HG03139 (cell line): ENCODE measurements at regions not wholly inside any gene's neighbourhood (a gene's known extent, or its start where the extent isn't known, plus 50 kb on each side); places are given as distances from the start of the nearest gene placed in this dataset.

Experiments
- ATAC-seq: cut with Tn5 transposase; IDR thresholded peaks from one replicate; pipeline ENCODE4 v1.9.1; 2021; ENCODE audit not compliant: unreplicated experiment

DNA sequence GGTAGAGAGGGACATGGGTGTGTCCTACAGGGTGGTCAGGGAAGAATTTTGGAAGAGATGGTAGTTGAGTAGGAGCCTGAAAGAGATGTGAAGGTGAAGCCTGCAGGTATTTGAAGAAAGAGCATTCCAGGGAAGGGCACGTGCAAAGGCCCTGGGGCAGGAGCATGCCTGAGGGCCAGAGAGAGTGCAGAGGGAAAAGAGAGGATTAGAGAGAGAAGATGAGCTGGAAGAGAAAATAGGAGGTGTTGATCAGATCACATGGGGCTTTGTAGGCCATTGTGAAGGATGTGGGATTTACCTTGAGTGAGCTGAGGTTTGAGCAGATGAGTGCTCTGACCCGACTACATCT, 455.0 kb downstream of the HAPSTR1 start:
- no peak for ATAC-seq

DNA sequence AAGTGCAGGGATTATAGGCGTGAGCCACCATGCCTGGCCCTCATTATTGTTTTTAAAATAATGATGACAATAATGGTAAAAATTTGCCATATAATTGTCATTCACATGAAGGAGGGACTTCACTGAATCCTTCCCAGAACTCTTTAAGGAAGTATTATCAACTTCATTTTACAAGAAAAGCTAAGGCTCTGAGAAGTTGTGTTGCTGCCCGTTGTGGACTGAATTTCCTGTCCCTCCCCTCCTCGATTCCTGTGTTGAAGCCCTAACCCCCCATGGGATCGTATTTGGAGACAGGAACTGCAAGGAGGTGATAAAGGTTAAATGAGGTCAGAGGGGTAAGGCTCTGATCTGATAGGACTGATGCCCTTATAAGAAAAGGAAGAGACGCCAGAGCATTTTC, 458.0 kb downstream of the HAPSTR1 start:
- no peak for ATAC-seq

DNA sequence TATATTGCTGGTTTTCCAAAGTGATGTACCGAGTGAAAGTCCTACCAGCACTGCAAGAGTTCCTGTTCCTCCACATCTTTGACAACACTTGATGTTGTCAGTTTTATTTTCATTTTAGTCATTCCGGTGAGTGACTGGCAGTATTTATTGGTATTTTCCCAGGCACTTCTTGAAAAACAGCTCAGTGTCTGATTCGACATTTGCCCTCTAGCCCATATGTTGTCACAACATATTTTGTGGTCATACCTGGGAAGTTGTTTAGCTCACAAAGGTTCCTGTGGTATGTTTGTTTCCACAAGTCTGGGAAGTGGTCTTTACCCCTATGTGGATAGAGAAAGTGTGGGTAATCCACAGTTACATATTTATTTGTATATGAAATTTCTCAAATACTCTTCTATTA, 463.6 kb downstream of the HAPSTR1 start:
- ATAC-seq: no peak

DNA sequence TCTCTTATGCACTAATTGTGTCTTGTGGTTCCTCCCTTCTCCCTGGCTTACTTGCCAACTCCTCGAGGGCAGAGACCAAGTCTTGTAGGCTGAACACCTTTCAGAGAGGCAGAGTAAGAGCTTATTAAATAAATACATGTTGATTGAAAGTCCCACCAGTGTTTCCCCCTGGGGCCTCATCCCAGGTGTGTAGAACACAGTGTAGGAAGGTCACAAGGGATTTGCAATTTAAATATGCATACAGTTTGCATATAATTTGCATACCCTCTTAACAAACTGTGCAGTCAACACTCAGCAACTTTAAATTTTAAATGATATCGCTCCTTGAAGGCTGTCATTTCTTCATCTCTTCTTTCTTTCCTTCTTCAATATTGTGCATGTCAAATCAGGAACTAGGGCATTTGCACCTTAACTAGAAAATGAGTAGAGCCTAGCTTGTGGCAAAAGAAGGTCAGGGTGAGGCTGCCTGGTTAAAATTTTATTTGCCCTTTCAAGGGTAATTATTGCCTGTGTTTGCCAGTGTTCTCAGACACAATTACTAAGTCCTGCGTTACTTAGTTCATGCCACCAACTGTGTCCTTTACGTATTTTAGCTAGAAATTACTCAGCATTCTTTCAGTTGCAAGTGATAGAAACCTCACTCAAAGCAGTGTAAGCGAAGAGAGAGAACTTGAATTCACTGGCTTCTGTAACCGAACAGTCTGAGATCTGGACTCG, 465.7 kb downstream of the HAPSTR1 start:
- no peak for ATAC-seq

DNA sequence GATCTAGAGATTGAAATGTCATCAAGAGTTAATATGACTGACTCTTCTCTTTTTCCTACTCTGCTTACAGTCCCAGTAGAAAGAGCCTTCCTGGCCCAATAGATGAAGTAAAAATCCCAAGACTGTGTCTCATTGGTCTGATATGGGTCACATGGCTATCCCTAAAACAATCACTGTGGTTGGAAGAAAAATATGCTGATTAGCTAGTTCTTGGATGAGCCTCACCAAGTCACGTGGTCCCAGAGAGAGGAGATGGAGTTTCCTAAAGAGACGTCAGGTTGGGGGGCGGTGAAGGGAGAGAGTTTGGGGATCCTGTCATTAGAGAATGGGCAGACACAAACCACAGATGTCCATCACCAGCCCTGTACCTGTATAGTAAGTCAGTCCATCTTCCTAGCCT, 466.3 kb downstream of the HAPSTR1 start:
- ATAC-seq: no peak

DNA sequence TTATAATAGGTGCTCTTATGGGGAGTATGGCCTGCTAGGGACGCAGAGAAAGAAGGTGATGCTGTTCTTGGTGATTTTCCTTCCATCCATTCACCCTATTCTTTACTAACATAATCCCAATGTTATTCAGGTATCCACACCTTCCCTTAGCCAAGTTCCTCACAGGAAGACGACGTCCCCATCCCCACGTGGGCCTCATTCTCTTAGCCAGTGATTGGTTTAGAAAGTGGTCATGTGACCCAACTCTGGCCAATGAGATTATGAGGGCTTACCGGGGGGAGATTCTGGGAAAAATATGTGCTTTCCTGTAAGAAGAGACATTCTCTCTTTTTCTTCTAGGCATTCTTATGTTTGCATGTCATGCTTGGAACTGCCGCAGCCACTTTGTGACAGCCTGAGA, 474.7 kb downstream of the HAPSTR1 start:
- ATAC-seq: no peak

DNA sequence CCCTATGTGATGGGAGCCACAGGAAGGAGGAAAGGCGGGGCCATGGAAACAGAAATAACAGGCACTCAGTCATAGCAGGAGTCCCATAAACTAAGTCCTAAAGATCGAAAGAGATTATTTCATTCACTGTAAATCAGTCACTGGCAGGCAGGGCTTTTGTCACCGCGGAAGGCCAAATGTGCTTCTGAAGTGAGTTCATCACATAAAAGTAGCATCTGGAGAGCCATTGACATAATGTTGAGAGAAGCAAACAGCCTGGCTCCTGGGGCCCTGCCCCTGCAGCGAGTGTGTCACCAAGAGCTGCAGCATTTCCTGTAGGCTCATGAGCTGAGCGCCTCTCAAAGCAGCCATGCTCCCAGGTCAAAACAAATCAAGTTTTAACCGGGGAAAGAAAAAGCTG, 476.2 kb downstream of the HAPSTR1 start:
- no peak for ATAC-seq

DNA sequence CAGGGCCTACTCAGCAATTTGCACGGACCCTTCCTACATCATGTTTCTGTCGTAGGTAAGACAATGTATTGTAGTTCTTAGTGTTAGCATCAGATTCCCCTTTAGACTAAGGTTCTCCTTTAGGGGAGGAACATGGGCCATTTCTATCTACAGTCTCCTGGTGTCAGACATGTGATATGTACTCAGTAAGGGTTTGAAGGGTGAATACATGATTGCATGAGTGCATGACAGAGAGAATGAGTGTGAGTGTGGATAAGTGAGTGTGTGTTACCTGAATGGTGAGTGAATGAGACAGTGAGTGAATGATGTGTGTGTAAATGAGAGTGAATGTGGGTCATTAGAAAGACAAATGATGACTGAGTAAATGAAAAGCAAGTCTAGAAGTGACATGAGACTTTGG, 476.8 kb downstream of the HAPSTR1 start:
- ATAC-seq: no peak

DNA sequence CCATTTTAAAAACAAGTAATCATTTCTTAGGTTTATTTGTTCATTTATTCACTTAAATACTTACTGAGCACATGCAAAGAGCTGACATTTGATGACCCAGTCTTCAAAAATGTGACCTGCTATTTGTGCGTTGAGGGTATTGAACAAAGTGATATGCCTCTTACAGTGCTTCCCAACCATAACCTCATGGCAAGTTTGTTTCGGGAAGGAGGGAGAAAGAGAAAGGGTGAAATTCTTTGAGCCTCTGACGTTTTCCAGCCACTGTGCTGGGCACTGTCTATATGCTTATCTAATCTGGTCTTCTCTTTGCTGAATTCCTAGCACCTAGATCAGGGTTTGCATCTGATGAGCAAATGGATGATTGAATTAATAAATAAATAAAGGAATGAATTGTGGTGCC, 479.1 kb downstream of the HAPSTR1 start:
- no peak for ATAC-seq

DNA sequence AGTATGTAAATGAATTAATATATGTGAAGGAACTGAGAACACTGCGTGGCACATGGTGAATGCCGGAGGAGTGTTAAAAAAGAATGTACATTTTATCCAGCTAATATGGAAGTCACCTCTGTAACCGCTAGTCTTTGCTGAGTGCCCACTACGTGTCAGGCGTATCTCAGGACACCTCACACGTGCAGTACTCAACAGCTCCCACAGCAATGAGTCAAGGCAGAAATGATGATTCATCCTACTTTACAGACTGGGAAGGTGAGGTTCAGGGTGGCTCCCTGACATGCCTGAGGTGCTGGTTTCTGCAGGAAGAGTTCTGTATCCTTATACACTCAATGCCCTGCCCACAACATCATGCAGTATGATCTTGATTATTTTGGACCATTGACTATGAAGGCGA, 487.0 kb downstream of the HAPSTR1 start:
- ATAC-seq: no peak

DNA sequence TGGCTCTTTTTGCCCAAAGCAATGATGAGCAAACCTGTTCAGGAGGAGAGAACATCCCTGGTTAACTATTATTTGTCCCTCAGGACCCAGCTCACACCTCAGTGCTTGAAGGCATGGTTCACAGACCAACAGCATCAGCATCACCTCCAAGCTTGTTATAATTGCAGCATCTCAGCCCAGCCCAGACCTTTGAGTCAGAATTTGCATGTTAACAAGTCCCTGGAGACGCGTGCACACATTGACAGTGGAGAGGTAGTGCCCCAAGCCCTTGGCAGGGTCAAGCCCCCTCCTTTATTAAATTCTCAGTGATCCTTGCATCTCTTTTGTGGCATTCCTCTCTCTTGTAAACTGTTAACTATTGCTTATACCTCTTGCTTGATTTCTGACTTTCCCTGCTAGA, 488.6 kb downstream of the HAPSTR1 start:
- no peak for ATAC-seq

DNA sequence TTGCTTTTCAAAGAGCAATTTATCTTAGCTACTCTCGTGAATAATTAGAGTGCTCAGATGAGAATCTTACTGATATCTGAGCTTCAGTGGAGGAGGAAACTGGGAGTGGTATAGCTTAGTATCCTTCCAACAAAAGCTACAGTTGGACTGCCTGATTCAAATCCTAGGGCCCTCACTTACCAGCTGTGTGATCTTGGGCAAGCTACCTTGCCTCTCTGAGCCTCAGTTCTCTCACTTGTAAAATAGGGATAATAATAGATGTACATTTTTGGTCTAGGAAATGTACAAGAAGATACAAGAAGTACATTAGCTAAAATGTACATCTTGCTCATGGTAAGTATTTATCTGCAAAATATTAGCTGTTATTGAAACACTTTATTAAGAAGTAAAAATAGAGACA, 502.0 kb downstream of the HAPSTR1 start:
- no peak for ATAC-seq

DNA sequence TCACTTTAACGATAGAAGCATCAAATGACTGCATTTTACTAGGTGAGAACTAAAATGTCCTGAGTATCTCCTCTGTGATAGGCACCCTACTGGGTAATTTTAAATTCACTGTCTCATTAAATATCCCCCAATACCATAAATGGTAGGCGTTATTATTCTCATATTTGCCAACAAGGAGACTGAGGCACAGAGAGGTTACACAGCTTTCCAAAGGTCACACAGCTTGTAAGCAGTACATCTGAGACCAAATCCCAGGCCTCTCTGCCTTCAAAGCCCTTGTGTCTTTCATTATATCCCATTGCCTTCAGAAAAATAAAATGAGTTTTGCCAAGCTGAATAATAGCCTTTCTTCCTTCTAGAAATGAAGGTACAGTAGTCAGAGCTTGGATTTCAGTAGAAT, 502.6 kb downstream of the HAPSTR1 start:
- ATAC-seq: no peak

DNA sequence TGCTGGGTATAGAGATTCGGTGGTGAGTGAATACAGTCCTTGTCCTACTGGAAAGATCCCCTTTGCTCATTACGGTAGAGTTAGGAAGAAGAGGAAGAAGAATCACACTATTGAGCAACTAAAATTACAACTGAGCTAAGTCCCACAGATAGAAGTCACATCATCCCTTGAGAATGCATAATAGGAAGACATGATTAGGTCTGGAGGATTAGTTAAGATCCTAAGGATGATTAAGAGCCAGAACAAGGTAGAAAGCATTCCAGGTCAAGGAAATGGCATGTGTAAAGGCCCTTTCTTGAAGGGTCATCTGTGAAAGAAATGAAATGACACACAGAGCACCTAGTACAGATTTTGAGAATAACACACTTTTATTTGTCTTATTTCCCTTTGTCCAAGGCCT, 503.5 kb downstream of the HAPSTR1 start:
- ATAC-seq: no peak

DNA sequence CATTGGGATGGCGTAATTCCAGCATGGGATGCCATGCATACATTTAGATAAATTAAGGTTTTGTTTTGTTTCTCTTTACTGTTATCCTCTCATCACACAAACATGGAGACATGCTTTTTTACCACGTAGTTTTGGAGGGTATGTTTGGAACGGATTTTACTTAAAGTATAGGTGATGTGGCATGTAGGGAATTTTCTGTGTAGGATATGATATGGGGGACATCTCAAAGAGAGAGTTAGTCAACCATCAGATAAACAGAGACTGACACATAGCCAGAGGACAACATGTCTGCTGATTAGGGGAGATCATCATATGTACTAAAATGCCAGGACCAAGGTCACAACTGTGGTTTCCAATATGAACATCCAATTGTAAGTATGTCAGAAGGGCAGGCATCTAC, 503.9 kb downstream of the HAPSTR1 start:
- ATAC-seq: no peak

DNA sequence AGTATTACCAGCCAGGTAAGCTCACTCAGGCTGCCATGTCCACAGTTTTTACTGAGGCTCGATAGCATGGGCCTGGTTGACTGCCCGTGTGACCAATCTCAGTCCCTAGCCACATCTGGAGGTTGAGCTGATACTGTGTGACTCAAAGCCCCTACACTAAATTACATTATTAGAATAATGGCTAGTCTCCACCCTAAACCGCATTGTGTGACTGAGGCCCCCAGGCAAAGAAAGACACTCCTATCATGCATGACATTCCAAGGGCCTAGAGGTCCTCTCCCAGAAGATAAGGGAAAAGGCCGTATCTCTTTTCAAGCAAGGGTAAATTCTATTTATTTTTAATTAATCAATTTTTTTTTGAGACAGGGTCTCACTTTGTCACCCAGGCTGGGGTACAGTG, 505.3 kb downstream of the HAPSTR1 start:
- ATAC-seq: no peak

DNA sequence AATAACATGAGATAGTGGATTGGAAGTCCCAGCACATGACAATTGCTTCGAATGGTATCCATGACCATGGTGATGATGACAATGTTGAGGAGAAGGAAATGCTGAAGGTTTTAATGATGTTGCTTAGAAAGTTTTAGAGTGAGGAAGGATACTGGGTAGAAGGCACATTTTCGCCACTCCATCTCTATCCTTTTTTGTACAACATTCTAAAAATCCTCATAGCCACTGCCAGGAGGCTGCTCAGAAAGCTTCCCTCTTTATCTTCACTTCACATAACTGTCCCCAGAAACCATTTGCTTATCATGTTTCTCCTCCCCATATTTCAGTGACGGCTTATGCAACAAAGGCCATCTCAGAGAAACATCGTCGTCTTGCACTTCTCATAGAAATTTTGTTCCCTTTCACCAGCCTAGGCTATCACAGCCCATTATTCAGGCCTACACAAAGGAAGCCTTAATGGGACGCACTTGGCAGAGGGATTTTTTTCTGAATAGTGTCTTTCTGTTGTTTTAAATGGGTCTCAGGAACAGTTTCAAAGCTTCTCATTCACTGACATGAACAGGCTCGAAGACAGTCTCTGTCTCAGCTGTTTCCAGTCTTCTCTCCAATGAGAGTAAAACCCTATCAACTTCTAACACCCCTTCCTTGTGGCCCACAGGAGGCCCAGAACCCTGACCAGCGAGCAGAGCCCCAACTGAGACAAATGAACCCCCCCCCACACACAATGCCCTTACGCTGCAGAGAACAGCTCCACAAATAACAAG, 506.7 kb downstream of the HAPSTR1 start:
- no peak for ATAC-seq

DNA sequence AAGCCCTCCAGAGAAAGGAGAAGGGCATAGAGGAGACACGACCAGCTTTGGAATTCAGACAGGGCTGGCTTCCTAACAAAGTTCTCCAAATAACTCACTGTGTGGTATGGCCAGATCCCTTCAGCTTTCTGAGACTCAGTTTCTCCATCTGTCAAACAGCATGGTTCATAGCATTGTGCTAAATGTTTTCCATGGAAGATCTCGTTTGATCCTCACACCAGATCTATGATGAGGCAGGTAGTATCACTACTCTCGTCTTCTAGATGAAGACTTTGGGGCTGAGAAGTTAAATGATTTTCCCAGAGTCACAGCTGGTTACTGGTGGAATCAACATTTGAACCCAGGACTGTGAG, 507.3 kb downstream of the HAPSTR1 start:
- no peak for ATAC-seq

DNA sequence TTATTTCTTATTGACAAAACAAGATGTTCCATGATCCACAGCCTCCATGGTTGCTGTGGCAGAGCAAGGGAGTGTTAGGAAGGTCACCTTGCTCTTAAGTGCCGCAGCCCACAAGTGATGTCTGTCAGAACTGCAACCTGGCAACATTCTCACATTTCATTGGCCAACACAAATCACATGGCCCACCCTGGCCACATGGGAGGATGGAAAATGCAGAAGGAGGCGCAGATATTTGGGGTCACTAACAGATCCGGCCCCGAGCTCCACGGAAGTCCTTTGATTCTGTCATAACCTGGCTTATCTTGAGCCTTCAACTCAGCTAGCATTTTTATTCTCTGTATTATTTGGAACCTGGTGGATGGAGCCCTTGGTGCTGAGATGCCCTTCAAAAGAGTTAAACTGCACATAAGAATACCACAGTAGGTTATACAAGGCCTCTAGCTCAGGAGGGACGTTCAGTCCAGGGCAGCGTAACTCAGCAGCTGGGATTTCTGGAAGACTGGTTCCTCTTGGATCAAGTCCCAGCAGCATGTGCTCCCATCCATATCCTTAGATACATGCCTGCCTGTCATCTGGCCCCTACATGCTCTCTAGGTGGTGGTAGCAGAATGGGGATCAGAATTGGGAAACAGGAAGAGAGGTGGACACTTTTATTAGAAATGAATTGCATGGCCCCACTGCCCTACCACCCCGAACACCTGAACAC, 508.1 kb downstream of the HAPSTR1 start:
- ATAC-seq: no peak

DNA sequence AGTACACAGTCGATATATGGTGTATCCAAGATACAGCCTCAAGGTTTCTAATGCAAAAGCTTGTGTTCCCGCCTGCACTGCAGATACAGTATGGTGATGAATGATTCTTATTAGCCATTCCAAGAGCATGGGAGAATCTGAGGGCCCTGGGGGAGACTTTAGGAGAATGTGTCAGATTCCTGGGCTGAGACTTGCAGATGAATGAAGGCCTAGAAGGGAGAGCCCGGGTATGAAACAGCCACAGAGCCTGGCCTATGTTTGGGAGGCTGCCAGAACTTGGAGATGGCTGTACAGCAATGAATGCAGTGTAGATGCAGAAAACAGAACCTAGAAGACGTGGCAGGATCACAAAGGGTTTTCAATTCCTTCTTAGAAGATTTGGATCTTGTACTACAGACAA, 510.7 kb downstream of the HAPSTR1 start:
- no peak for ATAC-seq

DNA sequence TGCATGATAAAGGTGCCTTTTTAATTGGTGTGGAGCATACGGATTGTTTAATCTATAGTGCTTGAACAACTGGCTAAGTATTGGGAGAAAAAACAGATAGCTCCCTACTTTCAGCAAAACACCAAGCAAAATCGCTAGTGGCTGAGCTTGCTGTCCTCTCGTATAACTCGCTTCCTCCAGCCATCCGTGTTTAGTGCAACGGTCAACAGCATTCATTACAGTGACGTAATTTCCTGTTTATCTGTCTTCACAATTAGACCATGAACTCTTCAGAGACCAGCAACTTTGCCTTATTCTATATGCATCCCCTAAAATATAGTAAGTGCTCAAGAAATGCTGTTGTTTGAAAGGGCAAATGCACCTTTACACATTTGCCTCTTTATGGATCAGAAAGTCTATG, 511.9 kb downstream of the HAPSTR1 start:
- no peak for ATAC-seq

DNA sequence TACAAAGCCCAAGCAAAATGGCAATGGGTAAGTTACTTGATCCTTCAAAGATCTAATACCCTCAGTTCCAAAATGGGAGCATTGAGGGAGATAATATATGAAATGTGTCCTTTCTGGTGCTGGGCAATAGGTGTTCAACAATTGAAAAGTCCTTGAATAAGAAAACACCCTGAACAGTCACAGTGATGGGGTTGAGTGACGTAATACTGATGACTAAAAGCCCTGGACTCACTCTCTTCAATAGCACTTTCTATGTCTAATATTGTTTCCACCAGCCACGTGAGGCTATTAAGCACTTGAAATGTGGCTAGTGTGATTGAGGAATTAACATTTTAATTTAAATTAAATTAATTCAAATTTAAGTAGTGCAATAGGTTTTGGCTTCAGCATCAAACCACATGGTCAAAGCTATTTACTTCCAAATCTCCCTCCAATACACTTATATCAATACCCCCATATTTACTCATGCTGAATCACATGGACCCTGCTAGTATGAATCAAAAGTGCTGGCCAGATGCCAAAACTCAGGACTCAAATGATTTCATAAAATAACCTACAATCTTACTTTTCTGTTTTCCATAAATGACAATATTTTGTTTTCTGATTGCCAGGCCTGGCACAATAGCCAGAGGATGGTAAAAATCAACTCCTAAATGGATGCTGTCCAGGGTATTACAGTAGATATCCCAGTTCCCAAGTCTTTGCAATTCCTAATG, 516.2 kb downstream of the HAPSTR1 start:
- ATAC-seq: no peak
